ENCODE measurements at regions not wholly inside any gene's neighbourhood (a gene's known extent, or its start where the extent isn't known, plus 50 kb on each side); places are given as distances from the start of the nearest gene placed in this dataset.

DNA sequence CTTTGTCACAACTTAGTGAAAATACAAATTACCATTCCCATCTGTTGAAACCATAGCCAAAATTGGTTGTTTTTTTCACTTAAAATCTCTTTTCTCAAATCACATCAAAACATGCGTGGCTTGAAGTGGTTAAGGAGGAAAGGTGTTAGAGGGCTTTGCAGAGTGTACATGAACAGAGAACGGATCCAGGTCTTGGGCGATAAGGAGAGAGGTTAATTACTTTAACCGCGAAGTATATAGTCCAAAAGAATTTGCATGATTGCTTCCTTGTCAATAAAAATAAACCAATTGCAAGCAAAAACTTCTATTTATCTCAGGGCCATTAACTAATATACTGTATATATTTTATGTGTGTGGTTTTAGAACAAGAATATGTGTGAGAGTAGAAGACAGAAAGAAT is 813.9 kb upstream of the SORCS1 start:
- TF ChIP-seq, protein P1, sequence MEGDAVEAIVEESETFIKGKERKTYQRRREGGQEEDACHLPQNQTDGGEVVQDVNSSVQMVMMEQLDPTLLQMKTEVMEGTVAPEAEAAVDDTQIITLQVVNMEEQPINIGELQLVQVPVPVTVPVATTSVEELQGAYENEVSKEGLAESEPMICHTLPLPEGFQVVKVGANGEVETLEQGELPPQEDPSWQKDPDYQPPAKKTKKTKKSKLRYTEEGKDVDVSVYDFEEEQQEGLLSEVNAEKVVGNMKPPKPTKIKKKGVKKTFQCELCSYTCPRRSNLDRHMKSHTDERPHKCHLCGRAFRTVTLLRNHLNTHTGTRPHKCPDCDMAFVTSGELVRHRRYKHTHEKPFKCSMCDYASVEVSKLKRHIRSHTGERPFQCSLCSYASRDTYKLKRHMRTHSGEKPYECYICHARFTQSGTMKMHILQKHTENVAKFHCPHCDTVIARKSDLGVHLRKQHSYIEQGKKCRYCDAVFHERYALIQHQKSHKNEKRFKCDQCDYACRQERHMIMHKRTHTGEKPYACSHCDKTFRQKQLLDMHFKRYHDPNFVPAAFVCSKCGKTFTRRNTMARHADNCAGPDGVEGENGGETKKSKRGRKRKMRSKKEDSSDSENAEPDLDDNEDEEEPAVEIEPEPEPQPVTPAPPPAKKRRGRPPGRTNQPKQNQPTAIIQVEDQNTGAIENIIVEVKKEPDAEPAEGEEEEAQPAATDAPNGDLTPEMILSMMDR (IDR thresholded peaks at IDR 0.05) = no peak
- TF ChIP-seq TEAD4 (CRISPR knock-in tag; IDR thresholded peaks at IDR 0.05) = no peak
- no peak for TF ChIP-seq NFYB (CRISPR knock-in tag; conservative IDR thresholded peaks at IDR 0.05; ENCODE audit: low read depth)
- TF ChIP-seq, protein P2, sequence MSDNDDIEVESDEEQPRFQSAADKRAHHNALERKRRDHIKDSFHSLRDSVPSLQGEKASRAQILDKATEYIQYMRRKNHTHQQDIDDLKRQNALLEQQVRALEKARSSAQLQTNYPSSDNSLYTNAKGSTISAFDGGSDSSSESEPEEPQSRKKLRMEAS (CRISPR knock-in tag; IDR thresholded peaks at IDR 0.05) = no peak
- TF ChIP-seq JAZF1 (CRISPR knock-in tag; IDR thresholded peaks at IDR 0.05) = no peak
- TF ChIP-seq HMGA2 (CRISPR knock-in tag; IDR thresholded peaks at IDR 0.05) = no peak

Data from WTC11 (cell line).